ENCODE measurements at regions not wholly inside any gene's neighbourhood (a gene's known extent, or its start where the extent isn't known, plus 50 kb on each side); places are given as distances from the start of the nearest gene placed in this dataset.

GRCh38 chr1:37255136-37255795 lies 219.1 kb upstream of the ZC3H12A start:
- peak in 6 of 7 donors; percentile 18 to 59 (median 24) for DNase-seq
- no peak overlapping the region for H3K4me3 ChIP-seq
- H3K4me1 ChIP-seq (replicated peaks in 1 of 2): no peaks in the 10 kb centered on the region
- H3K27me3 ChIP-seq: peaks cover 24% of the 10 kb centered on the region
- WGBS, 4 donors: 22 to 31% (median 26%) methylated on average over 22 to 24 of the region's 24 CpGs
- H3K36me3 ChIP-seq (replicated peaks in 1 of 2): no peaks in the 10 kb centered on the region
- no peaks in the 10 kb centered on the region for H3K9me3 ChIP-seq (replicated peaks in 1 of 3)
- TF ChIP-seq POLR2A (IDR thresholded peaks at IDR 0.05) (no peak), CTCF (IDR thresholded peaks at IDR 0.05) (no peak)
- no peak overlapping the region for H3K27ac ChIP-seq
- intact Hi-C loops (cut with DNase I): no loop called here

GRCh38 chr1:37255868-37256267 lies 218.5 kb upstream of the ZC3H12A start:
- peak overlapping the region in 1 of 5 donors; percentile 12 for H3K27ac ChIP-seq
- no peak overlapping the region for H3K4me3 ChIP-seq
- no peaks in the 10 kb centered on the region for H3K36me3 ChIP-seq (replicated peaks in 1 of 2)
- no peak for TF ChIP-seq CTCF (IDR thresholded peaks at IDR 0.05)
- intact Hi-C loops (cut with DNase I): no loop called here
- H3K9me3 ChIP-seq (replicated peaks in 1 of 3): no peaks in the 10 kb centered on the region
- no peaks in the 10 kb centered on the region for H3K4me1 ChIP-seq (replicated peaks in 1 of 2)
- 10 to 16% (median 13%) methylated on average over 5 of the region's 5 CpGs for WGBS, 4 donors
- H3K27me3 ChIP-seq: peaks cover 25% of the 10 kb centered on the region
- DNase-seq: no peak

- H3K27me3 ChIP-seq: peaks cover 25% of the 10 kb centered on the region
- no peaks in the 10 kb centered on the region for H3K4me1 ChIP-seq (replicated peaks in 1 of 2)
- H3K27ac ChIP-seq: peak overlapping the region in 1 of 5 donors; percentile 49
- no peaks in the 10 kb centered on the region for H3K36me3 ChIP-seq (replicated peaks in 1 of 2)
- no peak for DNase-seq
- intact Hi-C loops (cut with DNase I): no loop called here
- no peaks in the 10 kb centered on the region for H3K9me3 ChIP-seq (replicated peaks in 1 of 3)
- TF ChIP-seq POLR2A (IDR thresholded peaks at IDR 0.05) (no peak), CTCF (IDR thresholded peaks at IDR 0.05) (no peak)
- H3K4me3 ChIP-seq: no peak overlapping the region
Measured at GRCh38 chr1:37257646-37258045, 216.7 kb upstream of the ZC3H12A start.

- no peaks in the 10 kb centered on the region for H3K36me3 ChIP-seq (replicated peaks in 1 of 2)
- no peak overlapping the region for H3K4me3 ChIP-seq
- H3K4me1 ChIP-seq (replicated peaks in 1 of 2): no peaks in the 10 kb centered on the region
- no peak for TF ChIP-seq CTCF (IDR thresholded peaks at IDR 0.05)
- no peak for TF ChIP-seq POLR2A (IDR thresholded peaks at IDR 0.05)
- H3K27ac ChIP-seq: peak overlapping the region in 1 of 5 donors; percentile 49
- intact Hi-C loops (cut with DNase I): no loop called here
- H3K27me3 ChIP-seq: peaks cover 25% of the 10 kb centered on the region
- 29 to 45% (median 31%) methylated on average over 4 to 6 of the region's 6 CpGs for WGBS, 4 donors
- no peaks in the 10 kb centered on the region for H3K9me3 ChIP-seq (replicated peaks in 1 of 3)
- peak in 1 of 7 donors; percentile 60 for DNase-seq
Measured at GRCh38 chr1:37258068-37258467, 216.3 kb upstream of the ZC3H12A start.
